H9 (cell line): ENCODE measurements at regions not wholly inside any gene's neighbourhood (a gene's known extent, or its start where the extent isn't known, plus 50 kb on each side); places are given as distances from the start of the nearest gene placed in this dataset.

ENCODE experiments used
- DNase-seq: peaks from one replicate; pipeline ENCODE4 v3.0.0-alpha.2; 2017
- H2AFZ ChIP-seq: one replicate; pipeline ENCODE4 v1.6.1; 2013; ENCODE audit warnings: mild to moderate bottlenecking, low read length, control low read depth, moderate library complexity
- H2AK5ac ChIP-seq: 2 replicates; pipeline ENCODE4 v1.6.1; 2013; ENCODE audit warnings: low read length, control low read depth, mixed read lengths; ENCODE audit not compliant: insufficient read length
- H2BK120ac ChIP-seq: one replicate; pipeline ENCODE4 v1.6.1; 2013; ENCODE audit warnings: low read depth, mild to moderate bottlenecking, low read length, control low read depth, inconsistent platforms; ENCODE audit not compliant: poor library complexity, severe bottlenecking
- H2BK12ac ChIP-seq: 2 replicates; pipeline ENCODE4 v1.6.1; 2013; ENCODE audit warnings: low read length, control low read depth, mixed read lengths, low read depth; ENCODE audit not compliant: insufficient read length
- H2BK15ac ChIP-seq: 2 replicates; pipeline ENCODE4 v1.6.1; 2013; ENCODE audit warnings: low read depth, low read length, control low read depth
- H2BK20ac ChIP-seq: one replicate; pipeline ENCODE4 v1.6.1; 2013; ENCODE audit warnings: low read depth, mild to moderate bottlenecking, low read length, control low read depth, inconsistent platforms; ENCODE audit not compliant: poor library complexity, severe bottlenecking
- H2BK5ac ChIP-seq: 2 replicates; pipeline ENCODE4 v1.6.1; 2013; ENCODE audit warnings: low read length, control low read depth, mixed read lengths; ENCODE audit not compliant: insufficient read length
- H3K14ac ChIP-seq: 2 replicates; pipeline ENCODE4 v1.6.1; 2013; ENCODE audit warnings: low read length, control low read depth; ENCODE audit not compliant: insufficient read depth
- H3K18ac ChIP-seq: 2 replicates; pipeline ENCODE4 v1.6.1; 2013; ENCODE audit warnings: low read depth, mild to moderate bottlenecking, mixed read lengths, low read length, control low read depth; ENCODE audit not compliant: insufficient read length
- H3K23ac ChIP-seq: 2 replicates; pipeline ENCODE4 v1.6.1; 2013; ENCODE audit warnings: low read length, control low read depth, mixed read lengths, low read depth; ENCODE audit not compliant: insufficient read length
- H3K23me2 ChIP-seq: 2 replicates; pipeline ENCODE4 v1.6.1; 2013; ENCODE audit warnings: low read depth, mild to moderate bottlenecking, mixed read lengths, low read length, control low read depth; ENCODE audit not compliant: insufficient read length, poor library complexity, severe bottlenecking
- H3K27ac ChIP-seq: 2 replicates; pipeline ENCODE4 v1.5.1; 2013; ENCODE audit warnings: low read length, control low read depth, mixed read lengths, low read depth; ENCODE audit not compliant: insufficient read length
- H3K27me3 ChIP-seq: 2 replicates; pipeline ENCODE4 v1.6.1; 2013; ENCODE audit warnings: low read length, control low read depth, inconsistent platforms; ENCODE audit not compliant: insufficient read depth
- H3K4ac ChIP-seq: 2 replicates; pipeline ENCODE4 v1.6.1; 2013; ENCODE audit warnings: low read depth, mild to moderate bottlenecking, control low read depth, inconsistent platforms, low read length, moderate library complexity
- H3K4me1 ChIP-seq: 2 replicates; pipeline ENCODE4 v1.6.1; 2013; ENCODE audit warnings: low read length, control low read depth, inconsistent platforms; ENCODE audit not compliant: insufficient read depth
- H3K4me2 ChIP-seq: 2 replicates; pipeline ENCODE4 v1.6.1; 2013; ENCODE audit warnings: low read length, control low read depth, mixed read lengths; ENCODE audit not compliant: insufficient read length, insufficient read depth
- H3K56ac ChIP-seq: 2 replicates; pipeline ENCODE4 v1.6.1; 2013; ENCODE audit warnings: low read depth, mild to moderate bottlenecking, mixed read lengths, low read length, control low read depth; ENCODE audit not compliant: insufficient read length
- H3K79me1 ChIP-seq: 2 replicates; pipeline ENCODE4 v1.6.1; 2013; ENCODE audit warnings: low read depth, mild to moderate bottlenecking, moderate library complexity, low read length, control low read depth, inconsistent platforms; ENCODE audit not compliant: insufficient read depth, poor library complexity, severe bottlenecking
- H3K79me2 ChIP-seq: 2 replicates; pipeline ENCODE4 v1.6.1; 2013; ENCODE audit warnings: low read length, control low read depth, inconsistent platforms; ENCODE audit not compliant: insufficient read depth
- H3K9ac ChIP-seq: 2 replicates; pipeline ENCODE4 v1.6.1; 2013; ENCODE audit warnings: low read length, control low read depth, mixed read lengths; ENCODE audit not compliant: insufficient read length; ENCODE audit errors: extremely low read depth
- H3K9me3 ChIP-seq: one replicate; pipeline ENCODE4 v1.6.1; 2013; ENCODE audit warnings: low read depth, low read length, inconsistent platforms; ENCODE audit not compliant: control insufficient read depth
- H3T11ph ChIP-seq: one replicate; pipeline ENCODE4 v1.6.1; 2013; ENCODE audit warnings: mild to moderate bottlenecking, low read length, control low read depth, inconsistent platforms
- H4K20me1 ChIP-seq: one replicate; pipeline ENCODE4 v1.6.1; 2013; ENCODE audit not compliant: control insufficient read depth, insufficient read length, insufficient read depth
- H4K5ac ChIP-seq: 2 replicates; pipeline ENCODE4 v1.6.1; 2013; ENCODE audit warnings: low read depth, mild to moderate bottlenecking, mixed read lengths, low read length, control low read depth; ENCODE audit not compliant: insufficient read length
- H4K8ac ChIP-seq: replicated peaks from 2 replicates; pipeline ENCODE4 v1.6.1; 2013; ENCODE audit warnings: low read length, control low read depth, mixed read lengths, low read depth; ENCODE audit not compliant: insufficient read length
- H4K91ac ChIP-seq: 2 replicates; pipeline ENCODE4 v1.6.1; 2013; ENCODE audit warnings: low read depth, mild to moderate bottlenecking, moderate library complexity, mixed read lengths, low read length, control low read depth; ENCODE audit not compliant: insufficient read length
- H3K27ac Mint-ChIP-seq, 3 experiments: 2 replicates in 2 of 3; 3 replicates in 1 of 3; pipeline ENCODE4 v1.8.0; 2020 to 2021; ENCODE audit warnings: mixed read lengths in 3 of 3, mild to moderate bottlenecking in 1 of 3, moderate library complexity in 1 of 3
- H3K27me3 Mint-ChIP-seq: 2 replicates; pipeline ENCODE4 v1.8.0; 2021; ENCODE audit warnings: low read depth, mild to moderate bottlenecking, moderate library complexity, mixed read lengths
- H3K36me3 Mint-ChIP-seq, 3 experiments: 2 replicates in 2 of 3; 3 replicates in 1 of 3; pipeline ENCODE4 v1.8.0; 2020 to 2021; ENCODE audit warnings: low read depth in 3 of 3, mixed read lengths in 3 of 3; ENCODE audit not compliant: insufficient read depth in 1 of 3
- H3K4me1 Mint-ChIP-seq, 2 experiments: 2 replicates each; pipeline ENCODE4 v1.8.0; 2020; ENCODE audit warnings: mixed read lengths in 2 of 2
- H3K4me3 Mint-ChIP-seq, 2 experiments: 2 replicates in 1 of 2; 3 replicates in 1 of 2; pipeline ENCODE4 v1.8.0; 2020 to 2021; ENCODE audit warnings: mild to moderate bottlenecking in 2 of 2, mixed read lengths in 2 of 2, moderate library complexity in 1 of 2
- H3K9me3 Mint-ChIP-seq, 2 experiments: 2 replicates in 1 of 2; 3 replicates in 1 of 2; pipeline ENCODE4 v1.8.0; 2020; ENCODE audit warnings: mild to moderate bottlenecking in 2 of 2, mixed read lengths in 2 of 2, moderate library complexity in 1 of 2
- WGBS: extraction: QIAGEN DNeasy Blood & Tissue Kit; methylation state at CpG from one replicate; pipeline ENCODE4 v1.1.7; 2013; ENCODE audit warnings: missing lambda C conversion rate, low lambda C conversion rate, mixed read lengths; ENCODE audit not compliant: insufficient read length; ENCODE audit errors: extremely low coverage; 5-methylcytosine and 5-hydroxymethylcytosine counted together
- TF ChIP-seq, protein P1 (sequence below): fragments of 200-600 bp; sonication (generic); conservative IDR thresholded peaks from 3 replicates; pipeline ENCODE4 v1.8.0; 2021; ENCODE audit warnings: antibody characterized with exemption, mild to moderate bottlenecking

DNA sequence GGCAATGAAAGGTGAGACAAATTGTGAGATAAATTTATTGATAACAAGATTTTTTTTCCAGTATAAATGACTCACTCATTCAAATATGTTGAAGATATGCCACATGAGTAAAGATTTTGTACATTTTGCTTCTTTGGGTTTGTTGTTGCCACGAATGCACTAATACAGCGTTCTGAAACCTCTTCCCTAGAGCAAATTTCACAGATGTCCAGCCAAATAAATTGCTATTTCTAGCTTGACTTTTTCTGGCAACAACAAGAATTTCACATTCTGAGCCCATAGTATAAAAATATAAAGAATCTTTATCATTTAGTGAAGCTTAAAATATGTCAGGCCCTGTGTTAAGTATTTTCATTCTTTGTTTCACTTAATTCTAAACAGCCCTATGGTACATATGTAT lies 114.5 kb upstream of the COL24A1 start:
- Mint-ChIP-seq H3K36me3 (no peaks in the 10 kb centered on the region), H3K4me1 (no peaks in the 10 kb centered on the region), H3K4me3 (no peak overlapping the region)

More for the DNA sequence above, 114.5 kb upstream of the COL24A1 start:
- Histone ChIP-seq H3K4me2 (no peak overlapping the region), H2BK5ac (no peak overlapping the region), H3K23ac (no peak overlapping the region), H3K4me1 (no peaks in the 10 kb centered on the region), H3T11ph (no peak overlapping the region), H4K5ac (no peak overlapping the region), H3K14ac (no peak overlapping the region), H2BK120ac (no peak overlapping the region), H3K4ac (no peak overlapping the region), H2AFZ (no peak overlapping the region), H2BK15ac (no peak overlapping the region), H3K23me2 (no peaks in the 10 kb centered on the region), H3K9ac (no peak overlapping the region), H4K8ac (no peak overlapping the region), H2AK5ac (no peak overlapping the region), H4K20me1 (no peaks in the 10 kb centered on the region), H3K27ac (no peak overlapping the region), H3K79me2 (no peaks in the 10 kb centered on the region), H3K56ac (no peak overlapping the region), H3K18ac (no peak overlapping the region), H2BK12ac (no peak overlapping the region), H3K79me1 (no peaks in the 10 kb centered on the region), H3K9me3 (no peaks in the 10 kb centered on the region), H2BK20ac (no peak overlapping the region), H4K91ac (no peak overlapping the region), H3K27me3 (no peaks in the 10 kb centered on the region)
- H3K27ac Mint-ChIP-seq = no peak overlapping the region
- DNase-seq = no peak
- H3K27me3 Mint-ChIP-seq = peaks cover 2% of the 10 kb centered on the region; the same call in 1 of the 2 replicates
- WGBS = no CpG with 5 or more reads among the region's 2 CpGs
- no peaks in the 10 kb centered on the region for H3K9me3 Mint-ChIP-seq
- TF ChIP-seq, protein P1, sequence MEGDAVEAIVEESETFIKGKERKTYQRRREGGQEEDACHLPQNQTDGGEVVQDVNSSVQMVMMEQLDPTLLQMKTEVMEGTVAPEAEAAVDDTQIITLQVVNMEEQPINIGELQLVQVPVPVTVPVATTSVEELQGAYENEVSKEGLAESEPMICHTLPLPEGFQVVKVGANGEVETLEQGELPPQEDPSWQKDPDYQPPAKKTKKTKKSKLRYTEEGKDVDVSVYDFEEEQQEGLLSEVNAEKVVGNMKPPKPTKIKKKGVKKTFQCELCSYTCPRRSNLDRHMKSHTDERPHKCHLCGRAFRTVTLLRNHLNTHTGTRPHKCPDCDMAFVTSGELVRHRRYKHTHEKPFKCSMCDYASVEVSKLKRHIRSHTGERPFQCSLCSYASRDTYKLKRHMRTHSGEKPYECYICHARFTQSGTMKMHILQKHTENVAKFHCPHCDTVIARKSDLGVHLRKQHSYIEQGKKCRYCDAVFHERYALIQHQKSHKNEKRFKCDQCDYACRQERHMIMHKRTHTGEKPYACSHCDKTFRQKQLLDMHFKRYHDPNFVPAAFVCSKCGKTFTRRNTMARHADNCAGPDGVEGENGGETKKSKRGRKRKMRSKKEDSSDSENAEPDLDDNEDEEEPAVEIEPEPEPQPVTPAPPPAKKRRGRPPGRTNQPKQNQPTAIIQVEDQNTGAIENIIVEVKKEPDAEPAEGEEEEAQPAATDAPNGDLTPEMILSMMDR = no peak
